T-helper 17 cell (primary cell): ENCODE measurements at regions not wholly inside any gene's neighbourhood (a gene's known extent, or its start where the extent isn't known, plus 50 kb on each side); places are given as distances from the start of the nearest gene placed in this dataset.

Source experiments
- ATAC-seq: fragments of 150-1000 bp; cut with Tn5 transposase; 2 replicates; pipeline ENCODE4 v1.10.0; 2021; ENCODE audit warnings: mild to moderate bottlenecking, moderate library complexity
- DNase-seq, 3 donors: peaks; one replicate each; pipeline versions ENCODE4 v3.0.0 to v3.0.0-alpha.2; 2020 to 2021
- H3K9me3 ChIP-seq: one replicate; pipeline ENCODE4 v1.7.0; 2013; ENCODE audit warnings: low read length, mild to moderate bottlenecking; ENCODE audit not compliant: control insufficient read depth, poor library complexity, severe bottlenecking
- H3K27ac Mint-ChIP-seq: one replicate; pipeline ENCODE4 v1.8.0; 2022; ENCODE audit warnings: mild to moderate bottlenecking, moderate library complexity, mixed read lengths
- H3K27me3 Mint-ChIP-seq: one replicate; pipeline ENCODE4 v1.8.0; 2022; ENCODE audit warnings: mixed read lengths
- H3K36me3 Mint-ChIP-seq: one replicate; pipeline ENCODE4 v1.8.0; 2022; ENCODE audit warnings: low read depth, mixed read lengths
- H3K4me1 Mint-ChIP-seq: one replicate; pipeline ENCODE4 v1.8.0; 2022; ENCODE audit warnings: mild to moderate bottlenecking, mixed read lengths
- H3K4me3 Mint-ChIP-seq: one replicate; pipeline ENCODE4 v1.8.0; 2022; ENCODE audit warnings: mild to moderate bottlenecking, moderate library complexity, mixed read lengths

DNA sequence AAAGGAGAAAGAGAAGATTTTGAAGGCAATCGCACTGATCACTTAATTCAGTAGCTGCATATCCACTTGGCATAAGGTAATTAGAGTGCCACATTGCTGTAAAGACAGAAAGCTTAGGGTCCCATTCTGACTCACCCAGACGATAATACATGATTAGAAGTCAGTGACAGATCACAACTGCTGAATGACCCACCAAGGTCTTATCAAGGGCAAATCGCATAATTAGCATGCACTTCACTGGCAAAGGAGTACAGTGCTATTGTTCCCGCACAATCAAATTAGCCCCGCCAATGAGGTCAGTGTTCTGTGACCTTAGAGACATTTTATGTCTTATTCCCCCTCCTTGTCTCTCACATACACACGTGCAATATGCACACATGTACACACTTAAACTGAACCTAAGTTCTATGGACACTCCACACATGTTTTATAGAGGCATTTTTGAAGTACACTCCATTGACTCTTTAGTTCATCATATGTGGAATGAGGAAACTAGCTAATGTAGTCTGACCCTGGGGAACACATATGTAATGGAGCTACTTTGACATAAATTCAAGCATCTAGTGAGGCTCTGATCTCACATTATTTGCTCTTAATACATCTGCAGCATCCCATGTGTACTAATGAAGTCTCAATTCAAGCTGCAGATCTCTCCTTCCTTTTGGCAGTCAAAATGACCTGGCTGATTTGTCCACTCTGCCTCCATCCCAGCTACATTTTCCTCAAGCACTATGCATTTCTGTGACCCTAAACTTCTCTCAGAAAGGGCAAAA lies 673.8 kb upstream of the FANCL start:
- no peaks in the 10 kb centered on the region for H3K9me3 ChIP-seq
- Mint-ChIP-seq H3K4me1 (no peaks in the 10 kb centered on the region), H3K27me3 (no peaks in the 10 kb centered on the region), H3K36me3 (no peaks in the 10 kb centered on the region), H3K4me3 (no peak overlapping the region), H3K27ac (no peak overlapping the region)
- ATAC-seq = no peak
- no peak for DNase-seq

DNA sequence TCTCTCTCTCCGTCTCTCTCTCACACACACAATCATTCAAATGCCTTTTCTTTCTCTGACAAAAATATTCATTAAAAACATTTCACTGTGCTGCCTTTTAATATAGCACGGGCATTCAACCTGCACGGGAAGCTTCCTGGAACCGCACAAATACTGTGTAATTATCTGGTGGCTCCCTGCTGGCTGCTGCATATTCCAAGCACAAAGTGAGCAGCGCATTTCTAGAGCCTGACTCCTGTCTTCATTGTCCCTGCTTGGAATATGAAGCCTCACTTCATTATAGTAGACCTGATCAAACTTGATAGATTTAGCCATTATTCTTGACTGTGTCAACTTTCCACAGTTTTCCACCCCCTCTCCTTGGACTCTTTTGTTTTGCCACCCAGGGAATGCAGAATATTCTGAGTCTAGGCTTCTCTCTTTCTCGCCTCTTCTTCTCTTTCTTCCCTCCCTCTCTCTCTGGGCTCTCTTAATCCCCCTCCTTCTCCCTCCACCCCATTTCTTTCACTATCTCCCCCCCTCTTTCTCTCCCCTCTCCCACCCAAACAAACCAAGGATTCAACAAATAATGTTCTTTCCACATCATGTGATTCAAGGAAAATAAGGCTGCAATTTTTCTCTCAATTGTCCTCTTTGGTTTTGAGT lies 672.1 kb upstream of the FANCL start:
- Mint-ChIP-seq H3K36me3 (no peaks in the 10 kb centered on the region), H3K4me1 (no peaks in the 10 kb centered on the region), H3K4me3 (no peak overlapping the region), H3K27ac (no peak overlapping the region), H3K27me3 (no peaks in the 10 kb centered on the region)
- no peaks in the 10 kb centered on the region for H3K9me3 ChIP-seq
- no peak for DNase-seq
- ATAC-seq = no peak

DNA sequence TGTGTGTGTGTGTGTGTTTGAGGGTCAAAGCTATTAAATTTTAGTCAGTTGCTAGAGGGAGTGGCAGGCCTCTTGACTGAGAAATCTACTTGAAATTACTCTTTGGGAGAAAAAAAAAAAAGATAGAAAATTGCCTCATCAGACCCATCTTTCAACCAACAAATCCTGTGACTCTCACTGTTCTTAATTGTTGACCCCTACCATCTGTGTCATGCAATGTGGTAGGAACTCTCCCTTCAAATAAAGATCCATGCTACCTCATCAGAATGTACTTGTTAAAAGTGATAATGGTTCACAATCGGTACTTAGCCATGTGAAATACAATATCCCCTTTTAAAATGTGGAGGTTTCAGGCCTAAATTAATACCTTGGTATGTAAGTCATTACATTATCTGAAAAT lies 670.8 kb upstream of the FANCL start:
- no peaks in the 10 kb centered on the region for H3K9me3 ChIP-seq
- Mint-ChIP-seq H3K4me1 (no peaks in the 10 kb centered on the region), H3K27me3 (no peaks in the 10 kb centered on the region), H3K27ac (no peak overlapping the region), H3K4me3 (no peak overlapping the region), H3K36me3 (no peaks in the 10 kb centered on the region)
- DNase-seq = no peak
- no peak for ATAC-seq

DNA sequence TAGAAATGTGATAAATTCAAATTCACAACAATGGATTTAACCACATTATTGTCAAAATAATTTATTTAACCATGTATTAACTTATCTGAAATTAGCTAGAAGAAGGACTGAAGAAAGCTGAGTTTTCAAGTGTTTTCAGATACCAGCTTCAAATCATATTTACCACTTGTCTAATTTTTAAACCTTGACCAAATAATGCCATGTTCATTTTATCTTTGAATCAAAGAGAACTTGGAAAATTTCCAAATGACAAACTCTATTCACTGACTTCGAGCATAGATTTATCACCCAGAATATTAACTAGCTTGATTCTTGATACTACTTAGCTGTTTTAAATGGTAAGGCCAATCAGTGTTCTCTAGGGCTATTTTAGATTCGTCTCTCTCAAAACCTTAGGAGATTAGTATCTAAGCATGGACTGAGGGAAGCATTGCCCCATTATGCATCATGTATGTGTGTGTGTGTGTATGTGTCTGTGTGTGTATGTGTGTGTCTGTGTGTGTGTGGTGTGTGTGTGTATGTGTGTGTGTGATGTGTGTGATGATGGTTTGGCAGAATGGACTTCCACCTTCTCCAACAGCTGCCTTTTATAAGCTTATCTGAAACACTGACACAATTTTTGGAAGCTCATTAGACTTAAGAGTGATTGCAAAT lies 667.5 kb upstream of the FANCL start:
- no peak for ATAC-seq
- DNase-seq = no peak
- H3K27ac Mint-ChIP-seq = no peak overlapping the region
- no peak overlapping the region for H3K4me3 Mint-ChIP-seq
- H3K27me3 Mint-ChIP-seq = no peaks in the 10 kb centered on the region
- no peaks in the 10 kb centered on the region for H3K9me3 ChIP-seq
- no peaks in the 10 kb centered on the region for H3K4me1 Mint-ChIP-seq
- H3K36me3 Mint-ChIP-seq = no peaks in the 10 kb centered on the region

DNA sequence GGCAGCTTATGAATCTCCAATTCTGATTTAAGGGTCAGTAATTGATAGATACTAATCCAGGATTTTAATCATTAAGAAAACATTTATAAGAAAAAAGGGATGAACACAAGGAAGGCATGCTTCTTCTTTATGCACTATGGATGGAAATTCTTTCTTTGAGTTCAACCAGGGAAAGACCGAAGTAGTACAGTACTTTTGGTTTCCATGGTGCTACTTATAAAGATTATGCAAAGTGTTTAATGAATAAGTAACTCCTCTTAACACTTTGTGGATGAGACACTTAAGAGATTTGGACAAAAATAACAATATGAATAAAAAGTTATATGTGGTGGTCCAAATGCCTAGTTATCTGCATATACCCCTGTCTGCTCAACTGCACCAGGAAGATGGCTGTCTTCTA lies 666.5 kb upstream of the FANCL start:
- H3K36me3 Mint-ChIP-seq = no peaks in the 10 kb centered on the region

DNA sequence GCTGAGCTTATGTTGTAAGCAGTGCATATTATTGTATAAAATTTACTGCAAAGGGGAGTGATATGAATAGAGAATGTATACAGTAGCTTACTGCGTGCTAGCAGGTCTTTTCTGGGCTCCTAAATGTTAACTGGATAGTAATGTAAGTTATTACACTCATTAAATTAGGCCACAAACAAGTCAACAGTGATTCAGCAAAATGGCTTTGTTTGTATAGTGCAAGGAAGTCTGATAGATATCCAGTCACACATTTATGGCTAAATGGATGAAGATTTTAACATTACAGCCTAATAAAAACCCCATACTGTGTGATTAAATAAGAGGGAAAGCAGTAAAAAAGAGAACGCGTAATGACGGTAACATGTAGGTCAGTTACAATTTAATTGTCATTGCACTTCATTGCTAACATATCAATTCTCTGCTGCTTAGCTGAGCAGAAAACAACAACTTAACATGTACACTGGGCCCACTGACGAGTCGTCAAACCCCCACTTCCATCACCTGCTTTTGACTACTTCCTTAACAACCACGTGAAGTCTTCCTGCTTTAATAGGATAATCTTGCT lies 665.0 kb upstream of the FANCL start:
- H3K36me3 Mint-ChIP-seq = no peaks in the 10 kb centered on the region
- H3K27me3 Mint-ChIP-seq = no peaks in the 10 kb centered on the region
- H3K4me1 Mint-ChIP-seq = no peaks in the 10 kb centered on the region
- DNase-seq (no peak), ATAC-seq (no peak)
- no peaks in the 10 kb centered on the region for H3K9me3 ChIP-seq
- no peak overlapping the region for H3K4me3 Mint-ChIP-seq
- H3K27ac Mint-ChIP-seq = no peak overlapping the region

More for the DNA sequence above, 666.5 kb upstream of the FANCL start:
- H3K9me3 ChIP-seq = no peaks in the 10 kb centered on the region
- H3K27ac Mint-ChIP-seq = no peak overlapping the region
- no peak overlapping the region for H3K4me3 Mint-ChIP-seq
- DNase-seq (no peak), ATAC-seq (no peak)
- no peaks in the 10 kb centered on the region for H3K27me3 Mint-ChIP-seq
- H3K4me1 Mint-ChIP-seq = no peaks in the 10 kb centered on the region

DNA sequence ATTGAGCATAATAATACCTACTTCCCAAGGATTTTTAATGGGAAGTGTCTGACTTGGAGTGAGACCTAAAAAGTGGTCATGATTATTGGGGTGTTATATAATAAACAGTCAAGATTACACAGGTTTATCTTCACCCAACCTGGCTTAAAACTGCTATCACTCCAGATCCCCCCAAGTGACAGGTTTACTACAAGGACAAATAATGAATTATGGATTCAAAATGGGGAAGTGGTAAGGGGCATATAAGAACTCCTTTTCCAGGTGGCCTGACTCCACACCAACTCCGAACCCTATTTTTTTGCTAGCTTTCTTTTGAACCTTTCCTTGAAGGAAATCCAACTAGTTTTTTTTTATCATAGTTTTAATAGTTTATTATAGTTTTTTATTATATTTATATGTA lies 663.0 kb upstream of the FANCL start:
- DNase-seq (no peak), ATAC-seq (no peak)
- H3K27me3 Mint-ChIP-seq = no peaks in the 10 kb centered on the region
- no peaks in the 10 kb centered on the region for H3K36me3 Mint-ChIP-seq
- H3K27ac Mint-ChIP-seq = no peak overlapping the region
- H3K9me3 ChIP-seq = no peaks in the 10 kb centered on the region
- H3K4me1 Mint-ChIP-seq = no peaks in the 10 kb centered on the region
- H3K4me3 Mint-ChIP-seq = no peak overlapping the region

DNA sequence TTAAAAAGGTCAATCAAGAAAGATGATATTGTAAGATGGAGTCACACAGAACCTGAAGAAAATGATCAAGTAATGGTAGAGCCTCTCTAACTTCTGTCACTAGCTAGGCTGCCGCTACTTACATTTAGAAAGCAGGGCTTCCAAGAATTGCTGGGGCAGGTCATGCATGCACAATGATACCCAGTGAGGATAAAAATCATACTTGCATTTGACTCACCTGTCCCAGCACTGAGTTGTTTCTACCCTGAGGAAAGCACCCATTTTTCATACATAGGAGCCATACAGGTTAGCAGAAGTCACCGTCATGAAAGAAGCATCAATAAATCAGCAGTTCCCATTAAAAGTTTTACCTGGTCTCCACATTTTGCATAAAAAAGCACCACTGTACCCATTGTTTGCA lies 662.3 kb upstream of the FANCL start:
- DNase-seq (no peak), ATAC-seq (no peak)
- no peaks in the 10 kb centered on the region for H3K27me3 Mint-ChIP-seq
- H3K36me3 Mint-ChIP-seq = no peaks in the 10 kb centered on the region
- H3K27ac Mint-ChIP-seq = no peak overlapping the region
- no peaks in the 10 kb centered on the region for H3K9me3 ChIP-seq
- no peak overlapping the region for H3K4me3 Mint-ChIP-seq
- no peaks in the 10 kb centered on the region for H3K4me1 Mint-ChIP-seq

DNA sequence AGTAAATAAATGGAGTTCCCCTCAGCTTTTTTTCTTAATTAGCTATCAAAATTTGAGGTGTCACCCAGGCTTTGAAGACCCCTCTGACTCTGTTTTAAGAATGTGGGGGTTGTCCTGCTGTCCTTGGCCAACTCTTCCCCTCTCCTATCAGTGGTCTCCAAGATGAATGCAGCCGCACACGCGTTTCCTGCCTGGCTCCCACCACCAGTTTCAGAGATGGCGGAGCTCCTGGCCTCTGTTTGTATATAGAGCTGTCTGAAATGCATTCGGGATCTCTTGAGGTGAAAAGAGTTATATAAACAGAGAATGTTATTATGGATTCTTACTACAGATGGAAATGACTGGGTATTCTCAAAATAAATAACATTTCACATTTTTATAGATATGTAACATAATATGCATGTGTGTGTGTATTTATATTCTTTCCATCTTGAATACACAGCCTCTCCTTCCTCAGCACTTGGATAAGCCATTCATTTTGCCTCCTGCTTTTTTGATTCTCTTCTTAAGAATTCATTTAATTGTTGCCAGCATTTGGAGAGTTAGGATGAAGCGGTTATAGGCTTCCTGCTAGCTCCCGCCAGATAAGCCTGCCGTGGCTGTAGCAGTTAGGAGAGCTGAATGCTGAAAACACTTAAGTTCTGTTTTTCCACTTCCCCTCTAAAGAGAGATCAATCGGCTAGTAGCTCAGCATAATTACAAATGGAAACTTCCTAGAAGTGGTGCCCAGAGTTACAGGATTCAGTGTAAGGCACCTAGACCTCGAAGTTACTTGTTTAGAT lies 659.3 kb upstream of the FANCL start:
- Mint-ChIP-seq H3K4me3 (no peak overlapping the region), H3K27ac (no peak overlapping the region), H3K36me3 (no peaks in the 10 kb centered on the region), H3K27me3 (no peaks in the 10 kb centered on the region), H3K4me1 (no peaks in the 10 kb centered on the region)
- ATAC-seq = no peak
- no peak for DNase-seq
- H3K9me3 ChIP-seq = no peaks in the 10 kb centered on the region

DNA sequence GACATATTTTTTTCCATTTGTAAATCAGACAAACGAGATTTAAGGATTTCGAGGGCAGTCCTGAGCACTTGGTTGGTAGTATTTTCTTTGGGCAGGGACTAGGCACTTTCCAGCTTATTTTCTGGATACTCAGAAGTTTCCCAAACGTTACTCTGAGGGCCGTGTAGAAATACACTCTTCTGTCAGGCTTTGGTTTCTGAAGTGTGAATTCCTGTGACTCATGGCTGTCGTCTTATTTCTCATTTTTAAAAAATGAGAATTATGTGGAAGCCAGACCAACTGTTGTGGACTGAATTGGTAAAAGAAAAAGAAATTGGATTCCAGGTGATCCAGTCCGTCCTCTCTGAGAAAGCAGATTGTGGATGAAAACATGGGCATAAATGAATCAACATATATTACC lies 658.6 kb upstream of the FANCL start:
- DNase-seq = no peak
- Mint-ChIP-seq H3K27ac (no peak overlapping the region), H3K27me3 (no peaks in the 10 kb centered on the region), H3K4me3 (no peak overlapping the region), H3K36me3 (no peaks in the 10 kb centered on the region), H3K4me1 (no peaks in the 10 kb centered on the region)
- no peak for ATAC-seq
- H3K9me3 ChIP-seq = no peaks in the 10 kb centered on the region

DNA sequence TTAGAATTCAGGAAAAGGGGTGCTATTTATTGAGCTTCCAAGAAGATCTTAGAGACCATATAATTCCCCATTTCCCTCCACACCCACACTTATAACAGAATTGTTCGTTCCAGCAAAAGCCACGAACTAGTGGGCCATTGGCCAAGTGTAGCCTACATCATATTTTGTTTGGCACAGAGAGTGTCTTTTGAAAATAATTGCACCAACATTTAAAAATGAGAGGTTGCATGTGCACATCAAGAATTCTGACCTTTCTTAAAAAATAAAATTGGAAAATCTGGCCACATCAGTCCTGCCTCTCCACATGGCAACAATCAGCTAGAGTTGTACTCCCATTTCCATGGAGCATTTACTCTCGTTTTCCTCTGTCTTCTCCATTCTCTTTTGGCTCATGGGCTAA lies 655.5 kb upstream of the FANCL start:
- ATAC-seq = no peak
- Mint-ChIP-seq H3K4me3 (no peak overlapping the region), H3K27me3 (no peaks in the 10 kb centered on the region), H3K4me1 (no peaks in the 10 kb centered on the region), H3K36me3 (no peaks in the 10 kb centered on the region), H3K27ac (no peak overlapping the region)
- no peak for DNase-seq
- no peaks in the 10 kb centered on the region for H3K9me3 ChIP-seq

DNA sequence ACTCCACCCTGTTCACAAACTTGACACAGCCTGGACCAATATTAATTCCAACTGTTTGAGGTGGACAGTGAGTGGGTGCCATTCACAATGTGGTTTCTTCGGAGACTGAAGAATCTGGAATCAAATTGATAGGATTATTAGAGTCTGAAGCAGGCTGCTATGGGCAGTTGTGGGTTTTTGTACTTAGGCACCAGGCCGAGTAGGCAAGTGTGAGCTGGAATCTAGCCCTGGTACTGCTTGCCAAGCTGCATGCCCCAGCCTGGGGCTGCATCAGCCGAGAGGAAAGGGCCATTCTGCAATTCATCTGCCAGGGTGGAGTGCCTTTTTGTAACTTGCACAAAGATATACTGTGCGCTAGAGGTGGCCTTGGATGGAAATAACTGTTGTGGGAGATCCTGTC lies 654.7 kb upstream of the FANCL start:
- no peak overlapping the region for H3K27ac Mint-ChIP-seq
- no peak overlapping the region for H3K4me3 Mint-ChIP-seq
- no peaks in the 10 kb centered on the region for H3K27me3 Mint-ChIP-seq

More for the DNA sequence above, 654.7 kb upstream of the FANCL start:
- Mint-ChIP-seq H3K4me1 (no peaks in the 10 kb centered on the region), H3K36me3 (no peaks in the 10 kb centered on the region)
- no peak for DNase-seq
- no peaks in the 10 kb centered on the region for H3K9me3 ChIP-seq
- no peak for ATAC-seq
